Right lobe of liver (tissue), 4 donors: ENCODE measurements at regions not wholly inside any gene's neighbourhood (a gene's known extent, or its start where the extent isn't known, plus 50 kb on each side); places are given as distances from the start of the nearest gene placed in this dataset.

Experiments
- POLR2A ChIP-seq: fragments of 450-650 bp; IDR thresholded peaks from one replicate; pipeline ENCODE4 v1.6.1; 2017; ENCODE audit warnings: antibody characterized with exemption, mild to moderate bottlenecking
- TF ChIP-seq, protein P1 (sequence below), 4 donors: fragments of 200-600 bp in 3 of 4; fragments of 450-650 bp in 1 of 4; IDR thresholded peaks; one replicate each; pipeline versions ENCODE4 v1.5.1 to v1.8.0; 2016 to 2022; ENCODE audit warnings: antibody characterized with exemption in 4 of 4, mild to moderate bottlenecking in 2 of 4
- donor health status: DM: no; HTN: no; CAD: no.
- donor health status: DM: no; HTN: no; CAD: no.
- donor health status: DM: no; HTN: yes; CAD: no.

DNA sequence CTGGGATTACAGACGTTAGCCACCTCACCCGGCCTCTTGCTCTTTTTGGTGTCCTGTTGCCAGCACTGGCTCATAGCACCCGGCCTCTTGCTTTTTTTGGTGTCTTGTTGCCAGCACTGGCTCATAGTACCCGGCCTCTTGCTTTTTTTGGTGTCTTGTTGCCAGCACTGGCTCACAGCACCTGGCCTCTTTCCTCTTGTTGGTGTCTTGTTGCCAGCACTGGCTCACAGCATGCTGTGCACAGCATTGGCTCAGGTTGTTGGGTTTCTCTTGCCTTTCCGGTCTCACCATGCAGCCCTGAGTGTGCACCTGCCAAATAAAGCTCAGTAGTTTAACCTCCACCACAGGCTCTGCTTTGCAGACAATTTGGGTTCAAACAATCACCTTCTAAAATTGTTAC, 208.2 kb downstream of the THBS2 start:
- TF ChIP-seq, protein P1, sequence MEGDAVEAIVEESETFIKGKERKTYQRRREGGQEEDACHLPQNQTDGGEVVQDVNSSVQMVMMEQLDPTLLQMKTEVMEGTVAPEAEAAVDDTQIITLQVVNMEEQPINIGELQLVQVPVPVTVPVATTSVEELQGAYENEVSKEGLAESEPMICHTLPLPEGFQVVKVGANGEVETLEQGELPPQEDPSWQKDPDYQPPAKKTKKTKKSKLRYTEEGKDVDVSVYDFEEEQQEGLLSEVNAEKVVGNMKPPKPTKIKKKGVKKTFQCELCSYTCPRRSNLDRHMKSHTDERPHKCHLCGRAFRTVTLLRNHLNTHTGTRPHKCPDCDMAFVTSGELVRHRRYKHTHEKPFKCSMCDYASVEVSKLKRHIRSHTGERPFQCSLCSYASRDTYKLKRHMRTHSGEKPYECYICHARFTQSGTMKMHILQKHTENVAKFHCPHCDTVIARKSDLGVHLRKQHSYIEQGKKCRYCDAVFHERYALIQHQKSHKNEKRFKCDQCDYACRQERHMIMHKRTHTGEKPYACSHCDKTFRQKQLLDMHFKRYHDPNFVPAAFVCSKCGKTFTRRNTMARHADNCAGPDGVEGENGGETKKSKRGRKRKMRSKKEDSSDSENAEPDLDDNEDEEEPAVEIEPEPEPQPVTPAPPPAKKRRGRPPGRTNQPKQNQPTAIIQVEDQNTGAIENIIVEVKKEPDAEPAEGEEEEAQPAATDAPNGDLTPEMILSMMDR (IDR thresholded peaks at IDR 0.05) = no peak
- no peak for TF ChIP-seq POLR2A
